Neural cell (in vitro differentiated cells): ENCODE measurements at regions not wholly inside any gene's neighbourhood (a gene's known extent, or its start where the extent isn't known, plus 50 kb on each side); places are given as distances from the start of the nearest gene placed in this dataset.

Source experiments
- H2AFZ ChIP-seq: fragments of 200-600, 300-800 bp; sonication (generic), shearing (Covaris generic); 2 replicates; pipeline ENCODE4 v1.6.0; 2014; ENCODE audit warnings: low read depth, mild to moderate bottlenecking, antibody characterized with exemption, low read length, moderate library complexity
- H3F3A ChIP-seq: fragments of 200-600 bp; shearing (Covaris generic); 2 replicates; pipeline ENCODE4 v1.6.1; 2016; ENCODE audit warnings: mild to moderate bottlenecking, moderate library complexity, mixed read lengths, antibody characterized with exemption, low read length; ENCODE audit not compliant: insufficient read depth, poor library complexity, severe bottlenecking
- H3K27ac ChIP-seq: fragments of 200-600, 300-800 bp; sonication (generic), shearing (Covaris generic); 2 replicates; pipeline ENCODE4 v1.5.1; 2014; ENCODE audit warnings: mild to moderate bottlenecking, low read length, moderate library complexity
- H3K27me3 ChIP-seq: fragments of 300-800, 200-600 bp; sonication (generic), shearing (Covaris generic); 2 replicates; pipeline ENCODE4 v1.6.0; 2014; ENCODE audit warnings: mild to moderate bottlenecking, low read depth, low read length, moderate library complexity; ENCODE audit not compliant: insufficient read depth
- H3K36me3 ChIP-seq: fragments of 300-800, 200-600 bp; sonication (generic), shearing (Covaris generic); 2 replicates; pipeline ENCODE4 v1.5.1; 2014; ENCODE audit warnings: mild to moderate bottlenecking, antibody characterized with exemption, low read length, moderate library complexity; ENCODE audit not compliant: insufficient read depth
- H3K4me2 ChIP-seq: fragments of 300-800, 200-600 bp; sonication (generic), shearing (Covaris generic); 2 replicates; pipeline ENCODE4 v1.6.0; 2014; ENCODE audit warnings: mild to moderate bottlenecking, low read length
- H3K4me3 ChIP-seq: fragments of 300-800, 200-600 bp; sonication (generic), shearing (Covaris generic); 2 replicates; pipeline ENCODE4 v1.5.1; 2014; ENCODE audit warnings: mild to moderate bottlenecking, low read length, moderate library complexity
- H3K79me2 ChIP-seq: fragments of 200-600 bp; shearing (Covaris generic); replicated peaks from 2 replicates; pipeline ENCODE4 v1.6.0; 2014; ENCODE audit warnings: mild to moderate bottlenecking, low read length, moderate library complexity; ENCODE audit not compliant: insufficient read depth
- H3K9ac ChIP-seq: fragments of 300-800, 200-600 bp; sonication (generic), shearing (Covaris generic); 2 replicates; pipeline ENCODE4 v1.6.1; 2016; ENCODE audit warnings: mild to moderate bottlenecking, low read length, mixed read lengths
- H3K9me2 ChIP-seq: fragments of 200-600 bp; shearing (Covaris generic); 2 replicates; pipeline ENCODE4 v1.6.1; 2016; ENCODE audit warnings: mild to moderate bottlenecking, low read length, mixed read lengths; ENCODE audit not compliant: insufficient read depth
- H3K9me3 ChIP-seq: fragments of 200-600, 300-800 bp; sonication (generic), shearing (Covaris generic); 2 replicates; pipeline ENCODE4 v1.6.1; 2016; ENCODE audit warnings: mild to moderate bottlenecking, mixed run types, low read length, moderate library complexity, mixed read lengths
- H4K20me1 ChIP-seq: fragments of 200-600 bp; shearing (Covaris generic); 2 replicates; pipeline ENCODE4 v1.6.1; 2016; ENCODE audit warnings: mild to moderate bottlenecking, mixed run types; ENCODE audit not compliant: insufficient read depth
- EP300 ChIP-seq: fragments of 450-650 bp; conservative IDR thresholded peaks from 2 replicates; pipeline ENCODE4 v1.6.1; 2014; ENCODE audit warnings: antibody characterized with exemption, mild to moderate bottlenecking, moderate library complexity; ENCODE audit not compliant: poor library complexity, severe bottlenecking
- EZH2 ChIP-seq: fragments of 200-600, 300-800 bp; shearing (Covaris generic), sonication (generic); IDR thresholded peaks from 2 replicates; pipeline ENCODE4 v1.6.1; 2014; ENCODE audit warnings: antibody characterized with exemption, low read length, borderline replicate concordance, mild to moderate bottlenecking; ENCODE audit not compliant: insufficient read depth, poor library complexity, severe bottlenecking
- MXI1 ChIP-seq: fragments of 450-650 bp; conservative IDR thresholded peaks from 2 replicates; pipeline ENCODE4 v1.6.1; 2014; ENCODE audit warnings: antibody characterized with exemption, mild to moderate bottlenecking; ENCODE audit not compliant: poor library complexity, severe bottlenecking
- POLR2AphosphoS5 ChIP-seq: IDR thresholded peaks from 2 replicates; pipeline ENCODE4 v1.6.1; 2012
- RAD21 ChIP-seq: fragments of 450-650 bp; conservative IDR thresholded peaks from 2 replicates; pipeline ENCODE4 v1.6.1; 2014; ENCODE audit warnings: antibody characterized with exemption, mild to moderate bottlenecking, moderate library complexity
- SMC3 ChIP-seq: fragments of 450-650 bp; conservative IDR thresholded peaks from 2 replicates; pipeline ENCODE4 v1.6.1; 2014; ENCODE audit warnings: antibody characterized with exemption, mild to moderate bottlenecking, moderate library complexity; ENCODE audit not compliant: poor library complexity
- TAF1 ChIP-seq: IDR thresholded peaks from 2 replicates; pipeline ENCODE4 v1.6.1; 2012; ENCODE audit warnings: low read depth
- TF ChIP-seq, protein P1 (sequence below): fragments of 450-650 bp; IDR thresholded peaks from 2 replicates; pipeline ENCODE4 v1.5.1; 2014; ENCODE audit warnings: antibody characterized with exemption, mild to moderate bottlenecking, moderate library complexity; ENCODE audit not compliant: poor library complexity, severe bottlenecking
- TF ChIP-seq, protein P2 (sequence below): IDR thresholded peaks from 2 replicates; pipeline ENCODE4 v1.6.1; 2012; ENCODE audit warnings: borderline replicate concordance

GRCh38 chr2:41851554-41851953 is 196.3 kb upstream of the PKDCC start:
- no peaks in the 10 kb centered on the region for H3K9me2 ChIP-seq
- no peak overlapping the region for H3K4me3 ChIP-seq
- H3K27me3 ChIP-seq = peaks cover 4% of the 10 kb centered on the region
- no peaks in the 10 kb centered on the region for H4K20me1 ChIP-seq
- no peaks in the 10 kb centered on the region for H3F3A ChIP-seq
- H3K9me3 ChIP-seq = no peaks in the 10 kb centered on the region
- H2AFZ ChIP-seq = no peak overlapping the region
- no peak for TF ChIP-seq POLR2AphosphoS5
- TF ChIP-seq SMC3 = no peak
- no peak for TF ChIP-seq RAD21
- no peak for TF ChIP-seq MXI1
- TF ChIP-seq, protein P1, sequence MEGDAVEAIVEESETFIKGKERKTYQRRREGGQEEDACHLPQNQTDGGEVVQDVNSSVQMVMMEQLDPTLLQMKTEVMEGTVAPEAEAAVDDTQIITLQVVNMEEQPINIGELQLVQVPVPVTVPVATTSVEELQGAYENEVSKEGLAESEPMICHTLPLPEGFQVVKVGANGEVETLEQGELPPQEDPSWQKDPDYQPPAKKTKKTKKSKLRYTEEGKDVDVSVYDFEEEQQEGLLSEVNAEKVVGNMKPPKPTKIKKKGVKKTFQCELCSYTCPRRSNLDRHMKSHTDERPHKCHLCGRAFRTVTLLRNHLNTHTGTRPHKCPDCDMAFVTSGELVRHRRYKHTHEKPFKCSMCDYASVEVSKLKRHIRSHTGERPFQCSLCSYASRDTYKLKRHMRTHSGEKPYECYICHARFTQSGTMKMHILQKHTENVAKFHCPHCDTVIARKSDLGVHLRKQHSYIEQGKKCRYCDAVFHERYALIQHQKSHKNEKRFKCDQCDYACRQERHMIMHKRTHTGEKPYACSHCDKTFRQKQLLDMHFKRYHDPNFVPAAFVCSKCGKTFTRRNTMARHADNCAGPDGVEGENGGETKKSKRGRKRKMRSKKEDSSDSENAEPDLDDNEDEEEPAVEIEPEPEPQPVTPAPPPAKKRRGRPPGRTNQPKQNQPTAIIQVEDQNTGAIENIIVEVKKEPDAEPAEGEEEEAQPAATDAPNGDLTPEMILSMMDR = no peak
- TF ChIP-seq, protein P2, sequence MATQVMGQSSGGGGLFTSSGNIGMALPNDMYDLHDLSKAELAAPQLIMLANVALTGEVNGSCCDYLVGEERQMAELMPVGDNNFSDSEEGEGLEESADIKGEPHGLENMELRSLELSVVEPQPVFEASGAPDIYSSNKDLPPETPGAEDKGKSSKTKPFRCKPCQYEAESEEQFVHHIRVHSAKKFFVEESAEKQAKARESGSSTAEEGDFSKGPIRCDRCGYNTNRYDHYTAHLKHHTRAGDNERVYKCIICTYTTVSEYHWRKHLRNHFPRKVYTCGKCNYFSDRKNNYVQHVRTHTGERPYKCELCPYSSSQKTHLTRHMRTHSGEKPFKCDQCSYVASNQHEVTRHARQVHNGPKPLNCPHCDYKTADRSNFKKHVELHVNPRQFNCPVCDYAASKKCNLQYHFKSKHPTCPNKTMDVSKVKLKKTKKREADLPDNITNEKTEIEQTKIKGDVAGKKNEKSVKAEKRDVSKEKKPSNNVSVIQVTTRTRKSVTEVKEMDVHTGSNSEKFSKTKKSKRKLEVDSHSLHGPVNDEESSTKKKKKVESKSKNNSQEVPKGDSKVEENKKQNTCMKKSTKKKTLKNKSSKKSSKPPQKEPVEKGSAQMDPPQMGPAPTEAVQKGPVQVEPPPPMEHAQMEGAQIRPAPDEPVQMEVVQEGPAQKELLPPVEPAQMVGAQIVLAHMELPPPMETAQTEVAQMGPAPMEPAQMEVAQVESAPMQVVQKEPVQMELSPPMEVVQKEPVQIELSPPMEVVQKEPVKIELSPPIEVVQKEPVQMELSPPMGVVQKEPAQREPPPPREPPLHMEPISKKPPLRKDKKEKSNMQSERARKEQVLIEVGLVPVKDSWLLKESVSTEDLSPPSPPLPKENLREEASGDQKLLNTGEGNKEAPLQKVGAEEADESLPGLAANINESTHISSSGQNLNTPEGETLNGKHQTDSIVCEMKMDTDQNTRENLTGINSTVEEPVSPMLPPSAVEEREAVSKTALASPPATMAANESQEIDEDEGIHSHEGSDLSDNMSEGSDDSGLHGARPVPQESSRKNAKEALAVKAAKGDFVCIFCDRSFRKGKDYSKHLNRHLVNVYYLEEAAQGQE = no peak
- no peak for TF ChIP-seq TAF1
- TF ChIP-seq EZH2 = no peak
- TF ChIP-seq EP300 = no peak
- no peaks in the 10 kb centered on the region for H3K79me2 ChIP-seq
- H3K36me3 ChIP-seq = no peaks in the 10 kb centered on the region
- H3K4me2 ChIP-seq = no peak overlapping the region
- H3K27ac ChIP-seq = no peak overlapping the region
- H3K9ac ChIP-seq = no peak overlapping the region

DNA sequence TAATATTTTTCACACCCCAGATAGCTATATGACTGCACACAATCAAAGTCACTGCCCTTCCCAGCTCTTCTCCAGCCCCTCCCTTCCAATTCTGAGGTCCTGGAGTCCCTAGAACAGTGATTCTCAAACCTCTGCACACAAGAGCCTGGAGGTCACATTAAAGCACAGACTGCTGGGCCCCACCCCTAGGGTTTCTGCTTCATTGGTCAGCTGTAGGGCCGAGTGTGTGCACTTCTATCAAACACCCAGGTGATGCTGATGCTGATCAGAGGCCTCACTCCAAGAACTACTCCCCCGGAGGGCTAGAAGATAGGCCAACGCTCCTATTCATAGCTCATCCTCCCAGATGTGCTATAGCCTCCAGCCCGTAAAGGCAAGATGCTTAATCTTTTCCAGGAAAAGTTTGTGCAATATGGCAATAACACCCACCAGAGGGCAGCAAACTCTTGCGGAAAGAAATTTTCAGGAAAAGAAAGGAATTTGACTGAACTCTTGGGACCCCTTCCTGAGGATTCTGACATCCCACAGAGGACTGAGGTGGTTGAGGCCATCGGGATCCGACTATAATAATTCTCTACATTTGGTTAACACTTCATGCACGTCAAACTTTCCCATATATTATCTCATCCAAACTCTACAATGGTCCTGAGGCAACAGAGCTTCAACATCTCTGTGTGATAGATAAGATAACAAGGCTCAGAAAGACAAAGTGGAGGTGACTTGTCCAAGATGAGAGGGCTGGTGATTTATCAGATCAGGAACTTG is 194.2 kb upstream of the PKDCC start:
- no peak overlapping the region for H3K9ac ChIP-seq

More for the DNA sequence above, 194.2 kb upstream of the PKDCC start:
- Histone ChIP-seq H3K27me3 (no peaks in the 10 kb centered on the region), H3F3A (no peaks in the 10 kb centered on the region), H3K4me3 (no peak overlapping the region), H3K4me2 (no peak overlapping the region), H3K27ac (no peak overlapping the region), H3K9me2 (no peaks in the 10 kb centered on the region), H3K9me3 (no peaks in the 10 kb centered on the region), H2AFZ (no peak overlapping the region), H4K20me1 (no peaks in the 10 kb centered on the region), H3K79me2 (no peaks in the 10 kb centered on the region), H3K36me3 (no peaks in the 10 kb centered on the region)
- TF ChIP-seq RAD21 (peak; percentile 90), SMC3 (peak; percentile 96), POLR2AphosphoS5 (no peak), EZH2 (no peak)
- TF ChIP-seq, protein P1 = peak; percentile 90
